GM18867 (cell line): ENCODE measurements at regions not wholly inside any gene's neighbourhood (a gene's known extent, or its start where the extent isn't known, plus 50 kb on each side); places are given as distances from the start of the nearest gene placed in this dataset.
"Not testable (repeated sequence)": the region's sequence is repeated elsewhere in the genome, so short reads cannot be mapped to it uniquely, and the experiment has no call there.

Experiments
- ATAC-seq: cut with Tn5 transposase; IDR thresholded peaks from one replicate; pipeline ENCODE4 v1.9.1; 2021; ENCODE audit warnings: mild to moderate bottlenecking, moderate library complexity; ENCODE audit not compliant: unreplicated experiment

DNA sequence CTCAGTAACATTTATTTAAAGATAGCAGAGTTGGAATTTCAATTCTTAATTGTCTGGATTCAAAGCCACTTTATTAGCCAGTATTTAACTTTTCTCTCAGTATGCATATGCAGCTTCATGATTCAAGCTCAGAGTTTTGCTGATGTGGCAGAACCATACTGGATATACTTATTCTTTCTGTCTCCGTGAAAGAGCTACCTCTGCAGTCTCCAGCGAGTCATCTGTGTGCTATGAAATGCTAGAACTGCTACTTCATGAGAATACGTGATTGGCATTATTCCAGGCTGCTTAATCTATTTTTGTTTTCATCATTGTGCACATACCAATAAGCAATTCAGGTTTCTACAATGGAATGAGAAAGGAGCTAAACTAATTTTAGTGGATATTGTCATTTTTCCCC is 743.7 kb downstream of the C4orf33 start:
- ATAC-seq, result no peak

GRCh38 chr4:129842096-129842495 is 746.1 kb downstream of the C4orf33 start:
- no peak for ATAC-seq

- no peak for ATAC-seq
Measured at GRCh38 chr4:129852434-129852833, 756.5 kb downstream of the C4orf33 start.

GRCh38 chr4:129853685-129854467 is 757.9 kb downstream of the C4orf33 start:
- not testable (repeated sequence) for ATAC-seq

- no peak for ATAC-seq
Measured at GRCh38 chr4:129862461-129862860, 766.5 kb downstream of the C4orf33 start.

DNA sequence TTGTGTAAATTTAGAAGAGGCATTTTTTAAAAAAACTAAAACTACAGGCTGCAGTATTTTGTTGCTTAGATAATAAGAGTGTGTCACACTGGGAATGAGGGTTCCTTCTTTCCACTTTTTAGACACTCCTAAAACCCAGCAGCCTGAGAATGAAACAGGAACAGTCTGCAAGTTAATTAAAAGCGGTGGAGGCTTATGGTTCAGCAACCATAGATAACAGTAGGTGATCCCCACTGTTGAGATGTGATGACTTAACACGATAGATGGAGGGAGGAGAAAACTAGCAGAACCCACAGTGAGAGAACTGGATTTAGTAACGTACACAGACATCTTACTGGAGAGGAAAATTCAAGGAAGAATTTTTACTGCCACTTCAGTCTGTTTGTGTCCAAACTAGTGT is 767.3 kb downstream of the C4orf33 start:
- ATAC-seq, result no peak

GRCh38 chr4:129883996-129884395 is 788.0 kb downstream of the C4orf33 start:
- ATAC-seq, result no peak

GRCh38 chr4:129897111-129897510 is 801.2 kb downstream of the C4orf33 start:
- no peak for ATAC-seq

- no peak for ATAC-seq
Measured at GRCh38 chr4:129899849-129900248, 803.9 kb downstream of the C4orf33 start.

- ATAC-seq, result no peak
Measured at GRCh38 chr4:129900430-129900953, 804.5 kb downstream of the C4orf33 start.

GRCh38 chr4:129901205-129901604 is 805.3 kb downstream of the C4orf33 start:
- ATAC-seq, result no peak

DNA sequence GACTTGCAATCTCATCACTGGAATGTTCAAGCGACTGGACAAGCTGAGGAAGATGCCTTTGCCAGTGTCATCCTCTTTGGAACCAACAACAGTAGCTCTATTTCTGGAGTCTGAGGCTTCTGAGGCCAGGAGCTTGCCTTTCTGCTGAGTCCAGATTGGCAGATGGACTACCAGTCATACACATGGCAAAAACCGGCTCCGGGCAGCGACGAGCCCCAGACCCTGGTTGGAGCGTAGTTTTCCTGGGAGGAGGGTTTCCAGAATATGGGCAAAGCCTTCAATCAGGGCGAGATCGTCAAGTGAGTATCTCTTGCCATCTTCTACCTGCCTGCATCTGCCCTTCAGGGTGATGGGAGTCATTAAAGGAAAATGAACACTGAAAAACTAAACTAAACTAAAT is 807.9 kb downstream of the C4orf33 start:
- no peak for ATAC-seq

- ATAC-seq, result no peak
Measured at GRCh38 chr4:129905256-129905655, 809.3 kb downstream of the C4orf33 start.

DNA sequence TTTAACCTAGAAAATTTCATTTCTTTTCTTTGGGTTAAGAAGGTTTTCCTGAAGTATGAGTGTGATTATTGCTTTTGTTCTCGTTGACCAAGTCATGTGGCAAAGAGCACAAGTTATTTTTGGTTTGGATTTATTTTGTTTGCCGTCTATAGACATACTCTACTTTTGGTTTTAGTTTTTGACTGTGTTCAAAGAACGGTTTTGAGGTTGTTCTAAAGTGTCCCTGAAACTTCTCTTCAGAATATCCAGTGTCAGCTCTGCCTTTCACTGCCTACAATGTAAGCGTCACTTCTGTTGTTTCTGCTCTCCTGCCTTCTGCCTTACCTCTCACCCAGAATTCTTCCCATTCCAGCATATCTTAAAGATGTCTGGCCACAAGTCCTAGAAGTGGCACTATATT is 812.2 kb downstream of the C4orf33 start:
- ATAC-seq, result no peak

GRCh38 chr4:129916991-129917390 is 821.0 kb downstream of the C4orf33 start:
- ATAC-seq, result no peak

DNA sequence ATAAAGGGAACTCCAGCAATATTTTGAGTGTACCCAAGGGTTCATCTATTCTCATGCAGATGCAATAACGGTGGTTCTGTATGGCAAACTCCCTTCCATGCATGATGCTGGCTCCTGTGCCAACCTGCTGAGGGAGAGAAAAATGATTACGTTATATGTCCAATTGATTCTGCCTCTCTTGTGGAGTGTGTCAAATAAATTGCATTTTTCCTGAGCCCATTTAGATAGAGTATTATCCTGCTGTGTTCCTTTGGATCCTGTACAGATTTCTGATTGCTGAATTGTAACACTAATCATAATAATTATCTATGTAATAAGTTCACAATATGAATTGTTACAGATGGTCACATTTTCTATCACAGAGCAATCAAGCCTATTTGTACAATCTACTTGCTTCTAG is 821.7 kb downstream of the C4orf33 start:
- no peak for ATAC-seq

DNA sequence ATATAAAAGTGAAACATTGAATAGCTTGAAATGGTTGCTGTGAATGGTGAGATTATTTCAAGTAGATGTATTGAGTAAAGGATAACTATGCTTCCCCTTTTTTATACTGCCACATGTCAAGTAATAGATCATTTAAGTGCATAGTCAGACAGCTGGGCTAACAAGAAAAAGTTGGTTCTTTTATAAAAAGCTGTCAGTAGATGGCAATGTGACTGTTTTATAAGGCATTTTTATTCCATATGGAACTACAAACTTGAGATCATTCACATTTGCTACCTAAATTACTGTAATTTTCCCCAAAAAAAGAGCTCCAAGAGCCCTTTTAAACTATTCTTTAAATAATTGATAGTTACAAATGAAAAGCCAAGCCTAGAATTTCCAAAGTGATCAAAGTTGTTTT is 831.0 kb downstream of the C4orf33 start:
- ATAC-seq, result no peak

- ATAC-seq, result peak; percentile 54
Measured at GRCh38 chr4:129929052-129929451, 833.1 kb downstream of the C4orf33 start.

- ATAC-seq, result no peak
Measured at GRCh38 chr4:129929984-129930383, 834.0 kb downstream of the C4orf33 start.

DNA sequence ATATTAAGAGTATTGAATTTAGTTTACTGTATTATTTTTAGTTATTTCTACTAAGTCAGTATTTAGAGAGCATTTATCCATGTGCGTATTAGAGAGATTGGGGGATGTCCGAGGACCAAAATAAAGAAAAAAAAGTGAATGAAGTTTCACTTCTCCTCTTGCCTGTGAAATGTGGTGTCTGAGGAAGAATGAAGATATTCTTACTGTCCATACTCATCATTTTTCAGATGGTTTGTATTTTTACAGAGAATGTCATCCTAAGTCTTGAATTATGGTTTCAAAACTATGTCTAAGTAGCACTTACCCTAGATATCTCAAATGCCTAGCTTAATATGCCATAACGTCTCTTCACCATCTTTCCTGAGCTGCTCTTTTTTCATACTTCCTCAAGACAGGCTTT is 854.3 kb downstream of the C4orf33 start:
- no peak for ATAC-seq

DNA sequence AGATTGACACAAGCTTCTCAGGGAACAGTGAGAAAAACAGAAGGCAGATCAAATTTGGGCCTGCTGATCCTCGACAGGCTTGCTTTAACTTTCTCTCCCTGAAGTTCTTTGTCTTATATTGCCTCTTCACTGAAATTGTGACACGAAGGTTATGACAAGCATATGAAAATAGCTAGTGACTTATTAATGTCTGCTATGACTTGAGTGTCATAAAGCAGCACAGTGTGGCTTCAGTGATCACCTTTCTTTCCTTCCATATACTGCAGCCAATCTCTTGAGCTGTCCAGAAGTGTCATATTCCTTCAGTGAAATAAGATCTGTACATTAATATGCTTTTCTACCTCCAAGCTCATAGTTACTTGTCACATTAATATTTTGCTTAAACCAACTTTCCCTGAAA is 870.2 kb downstream of the C4orf33 start:
- ATAC-seq, result no peak

DNA sequence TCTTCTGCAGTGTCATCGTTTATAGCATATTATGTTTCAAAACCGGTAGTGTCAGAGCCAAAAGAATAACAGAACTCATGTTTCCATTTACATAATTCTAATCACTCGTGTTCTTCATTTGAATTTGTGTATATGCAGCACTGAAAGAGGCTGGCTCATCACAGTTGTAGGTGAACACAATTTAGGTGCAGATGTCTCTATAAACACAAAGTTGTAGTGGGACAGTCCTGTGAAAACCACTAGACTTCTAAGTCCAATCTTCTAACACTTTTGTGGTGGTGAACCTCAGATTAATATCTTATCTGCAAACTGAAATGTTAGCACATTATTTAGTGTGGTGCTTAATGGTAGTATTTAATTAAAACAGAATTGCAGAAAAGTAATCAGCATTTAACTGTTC is 872.4 kb downstream of the C4orf33 start:
- ATAC-seq, result no peak

DNA sequence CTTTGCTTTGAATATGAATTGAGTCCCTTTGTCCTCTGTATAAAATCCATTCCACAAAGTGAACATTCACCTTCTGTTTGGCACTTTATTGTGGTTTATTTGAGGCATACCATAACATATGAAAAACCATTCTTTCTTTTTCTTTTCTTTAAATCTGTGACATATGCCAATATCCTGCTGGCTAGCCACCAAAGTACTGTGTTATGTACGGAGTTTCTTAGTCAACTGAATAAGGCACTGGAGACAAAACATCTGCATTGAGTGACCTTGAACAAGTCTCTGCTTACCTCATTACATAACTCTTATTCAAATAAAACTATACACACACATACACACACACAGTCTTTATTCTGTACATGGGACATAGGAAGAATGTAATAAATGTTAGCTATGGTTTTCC is 872.8 kb downstream of the C4orf33 start:
- no peak for ATAC-seq
